GM12864 (cell line): ENCODE measurements at regions not wholly inside any gene's neighbourhood (a gene's known extent, or its start where the extent isn't known, plus 50 kb on each side); places are given as distances from the start of the nearest gene placed in this dataset.
"Not testable (repeated sequence)": the region's sequence is repeated elsewhere in the genome, so short reads cannot be mapped to it uniquely, and the experiment has no call there.

Experiments used
- DNase-seq: peaks from one replicate; pipeline ENCODE4 v3.0.0-alpha.2; 2011; ENCODE audit warnings: low read depth
- H3K4me3 ChIP-seq: 2 replicates; pipeline ENCODE4 v1.5.1; 2011; ENCODE audit warnings: mild to moderate bottlenecking, low read depth, low read length, control low read depth
- CTCF ChIP-seq: IDR thresholded peaks from 2 replicates; pipeline ENCODE4 v1.5.1; 2011; ENCODE audit warnings: low read depth, mild to moderate bottlenecking, moderate library complexity, low read length, control low read depth, inconsistent platforms; ENCODE audit errors: missing control alignments

- H3K4me3 ChIP-seq, result no peak overlapping the region
- DNase-seq, result no peak
- no peak for TF ChIP-seq CTCF
Measured at GRCh38 chr18:47389210-47389609, 137.8 kb upstream of the SKOR2 start.

GRCh38 chr18:47387864-47388263 lies 136.4 kb upstream of the SKOR2 start:
- no peak for TF ChIP-seq CTCF
- DNase-seq, result no peak
- no peak overlapping the region for H3K4me3 ChIP-seq

GRCh38 chr18:47383729-47384128 lies 132.3 kb upstream of the SKOR2 start:
- no peak for DNase-seq
- no peak overlapping the region for H3K4me3 ChIP-seq
- no peak for TF ChIP-seq CTCF

GRCh38 chr18:47381975-47382570 lies 130.6 kb upstream of the SKOR2 start:
- no peak for DNase-seq
- no peak overlapping the region for H3K4me3 ChIP-seq
- no peak for TF ChIP-seq CTCF

- no peak for DNase-seq
- no peak overlapping the region for H3K4me3 ChIP-seq
- no peak for TF ChIP-seq CTCF
Measured at GRCh38 chr18:47380153-47380552, 128.7 kb upstream of the SKOR2 start.

GRCh38 chr18:47373465-47373864 lies 122.0 kb upstream of the SKOR2 start:
- no peak for DNase-seq
- no peak overlapping the region for H3K4me3 ChIP-seq
- no peak for TF ChIP-seq CTCF

GRCh38 chr18:47370052-47370451 lies 118.6 kb upstream of the SKOR2 start:
- no peak overlapping the region for H3K4me3 ChIP-seq
- no peak for TF ChIP-seq CTCF
- DNase-seq, result no peak

- DNase-seq, H3K4me3 ChIP-seq: not testable (repeated sequence)
Measured at GRCh38 chr18:47354061-47354460, 102.6 kb upstream of the SKOR2 start.
